Spleen (tissue), 11 donors: ENCODE measurements at regions not wholly inside any gene's neighbourhood (a gene's known extent, or its start where the extent isn't known, plus 50 kb on each side); places are given as distances from the start of the nearest gene placed in this dataset.

Experiments used
- DNase-seq: peaks from one replicate; pipeline ENCODE4 v3.0.0-alpha.2; 2020
- H3K27ac ChIP-seq, 8 donors: fragments of 200-600 bp; sonication (generic) in 7 of 8; 1 replicate in 4 of 8; 2 replicates in 4 of 8; pipeline versions ENCODE4 v1.5.0 to v1.8.0; 2016 to 2021; ENCODE audit warnings: inconsistent platforms in 4 of 8, mild to moderate bottlenecking in 4 of 8, moderate library complexity in 1 of 8
- H3K27me3 ChIP-seq, 7 donors: fragments of 200-600 bp; sonication (generic) in 6 of 7; replicated peaks in 1 of 7; 1 replicate in 4 of 7; 2 replicates in 3 of 7; pipeline versions ENCODE4 v1.5.0 to v1.8.0; 2016 to 2021; ENCODE audit warnings: inconsistent platforms in 3 of 7, mild to moderate bottlenecking in 1 of 7
- H3K36me3 ChIP-seq, 6 donors: fragments of 200-600 bp; sonication (generic) in 5 of 6; 1 replicate in 4 of 6; 2 replicates in 2 of 6; pipeline versions ENCODE4 v1.5.0 to v1.8.0; 2016 to 2021; ENCODE audit warnings: inconsistent platforms in 2 of 6
- H3K4me1 ChIP-seq, 6 donors: fragments of 200-600 bp; sonication (generic) in 5 of 6; 1 replicate in 3 of 6; 2 replicates in 3 of 6; pipeline versions ENCODE4 v1.5.0 to v1.8.0; 2016 to 2021; ENCODE audit warnings: inconsistent platforms in 3 of 6
- H3K4me3 ChIP-seq, 8 donors: fragments of 200-600 bp; sonication (generic) in 7 of 8; 1 replicate in 4 of 8; 2 replicates in 4 of 8; pipeline versions ENCODE4 v1.5.0 to v1.8.0; 2016 to 2021; ENCODE audit warnings: inconsistent platforms in 4 of 8, mild to moderate bottlenecking in 4 of 8, moderate library complexity in 2 of 8
- H3K9me3 ChIP-seq, 8 donors: fragments of 200-600 bp; sonication (generic) in 7 of 8; 1 replicate in 4 of 8; 2 replicates in 4 of 8; pipeline versions ENCODE4 v1.5.0 to v1.8.0; 2016 to 2021; ENCODE audit warnings: inconsistent platforms in 4 of 8
- CTCF ChIP-seq, 11 experiments: fragments of 200-600 bp in 7 of 11; fragments of 450-650 bp in 4 of 11; sonication (generic) in 4 of 11; IDR thresholded peaks in 8 of 11; conservative IDR thresholded peaks in 3 of 11; 1 replicate in 7 of 11; 2 replicates in 4 of 11; pipeline versions ENCODE4 v1.4.0 to v1.8.0; 2016 to 2021; ENCODE audit warnings: antibody characterized with exemption in 11 of 11, inconsistent platforms in 4 of 11, mild to moderate bottlenecking in 1 of 11
- POLR2A ChIP-seq, 3 donors: fragments of 450-650 bp; IDR thresholded peaks; one replicate each; pipeline ENCODE4 v1.5.1; 2017; ENCODE audit warnings: antibody characterized with exemption in 3 of 3, mild to moderate bottlenecking in 1 of 3
- POLR2AphosphoS5 ChIP-seq, 3 donors: sonication (generic); formaldehyde crosslinking; IDR thresholded peaks; one replicate each; pipeline ENCODE4 v1.5.1; 2017; ENCODE audit warnings: antibody characterized with exemption in 3 of 3
- WGBS, 5 donors: extraction: QIAGEN DNeasy Blood & Tissue Kit in 3 of 5; methylation state at CpG; one replicate each; pipeline versions ENCODE4 v1.1.5 to v1.1.7; 2013 to 2018; 5-methylcytosine and 5-hydroxymethylcytosine counted together
- intact Hi-C: fragments of 100-400 bp; cut with DNase I; formaldehyde crosslinking; loops from one replicate; pipeline ENCODE4 v1.15.0; 2023; ENCODE audit warnings: low total_unique reads
- donor health status: healthy with polysubstance abuse.
- donor health status: DM: no; HTN: no; CAD: no; lungs with moderate emphysema.
- donor health status: DM: no; HTN: no; CAD: no.
- donor health status: Bipolar disorder and iron deficiency.
- donor health status: healthy.
- donor health status: DM: no; HTN: no; CAD: no.
- donor health status: DM: yes; HTN: yes; CAD: no.

DNA sequence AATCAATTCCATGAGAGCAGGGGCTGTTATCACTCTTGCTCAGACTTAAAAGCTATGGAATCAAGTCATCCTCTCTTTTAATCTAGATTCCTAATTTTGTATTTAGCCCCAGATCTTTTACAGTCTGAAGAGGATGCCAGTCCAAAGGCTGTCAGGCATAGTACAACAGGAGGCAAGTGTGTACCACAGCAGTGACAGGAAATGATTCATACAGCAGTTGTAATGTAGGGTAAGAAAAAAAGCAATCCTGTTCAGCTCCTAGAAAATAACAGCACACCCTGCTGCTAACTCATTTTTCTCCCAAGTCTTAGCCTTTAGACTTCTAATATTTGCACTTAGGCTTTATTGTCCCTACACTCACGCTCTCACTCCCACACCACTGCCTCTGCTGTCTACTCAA, 127.8 kb upstream of the SYT4 start:
- TF ChIP-seq POLR2A (IDR thresholded peaks at IDR 0.05), result no peak
- TF ChIP-seq CTCF (IDR thresholded peaks at IDR 0.05 in 8 of 11, conservative IDR thresholded peaks at IDR 0.05 in 3 of 11), result no peak
- TF ChIP-seq POLR2AphosphoS5 (IDR thresholded peaks at IDR 0.05), result no peak
- Histone ChIP-seq H3K4me1 (no peaks in the 10 kb centered on the region), H3K36me3 (no peaks in the 10 kb centered on the region), H3K27me3 (no peaks in the 10 kb centered on the region), H3K4me3 (no peak overlapping the region), H3K9me3 (no peaks in the 10 kb centered on the region), H3K27ac (no peak overlapping the region)
- intact Hi-C loops, result no loop called here
- DNase-seq, result no peak
- WGBS, 5 donors, result 51 to 85% (median 70%) methylated on average over 1 of the region's 1 CpG

DNA sequence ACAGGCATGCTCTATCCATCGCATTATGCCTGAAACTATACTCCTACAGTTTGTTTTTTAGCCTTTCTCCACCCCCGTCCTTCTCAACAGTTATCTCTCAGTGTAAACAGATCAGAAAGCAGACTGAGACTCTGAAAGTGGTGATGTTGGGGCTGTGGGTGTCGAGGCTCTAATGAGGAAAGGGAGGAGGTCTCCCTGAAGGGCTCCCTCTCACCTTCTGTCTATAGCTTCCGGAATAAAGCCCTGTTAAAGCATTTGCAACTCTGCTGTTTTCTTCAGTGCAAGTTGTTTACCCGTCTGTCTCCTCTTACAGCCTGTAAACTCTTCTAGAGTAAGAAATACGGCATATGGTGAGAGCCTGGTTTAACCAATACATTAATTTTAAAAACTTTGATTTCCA, 136.7 kb upstream of the SYT4 start:
- Histone ChIP-seq H3K36me3 (no peaks in the 10 kb centered on the region), H3K4me1 (no peaks in the 10 kb centered on the region), H3K27me3 (no peaks in the 10 kb centered on the region), H3K4me3 (no peak overlapping the region), H3K9me3 (no peaks in the 10 kb centered on the region), H3K27ac (no peak overlapping the region)
- DNase-seq, result no peak
- WGBS, 5 donors, result 28 to 39% (median 34%) methylated on average over 6 of the region's 6 CpGs
- TF ChIP-seq POLR2AphosphoS5 (IDR thresholded peaks at IDR 0.05) (no peak), POLR2A (IDR thresholded peaks at IDR 0.05) (no peak), CTCF (IDR thresholded peaks at IDR 0.05 in 8 of 11, conservative IDR thresholded peaks at IDR 0.05 in 3 of 11) (no peak)
- intact Hi-C loops, result no loop called here

GRCh38 chr18:43420091-43420490, 142.8 kb upstream of the SYT4 start:
- Histone ChIP-seq H3K27me3 (no peaks in the 10 kb centered on the region), H3K9me3 (no peaks in the 10 kb centered on the region), H3K36me3 (no peaks in the 10 kb centered on the region), H3K4me1 (no peaks in the 10 kb centered on the region), H3K4me3 (no peak overlapping the region), H3K27ac (no peak overlapping the region)
- DNase-seq, result no peak
- intact Hi-C loops, result no loop called here
- TF ChIP-seq POLR2A (IDR thresholded peaks at IDR 0.05) (no peak), POLR2AphosphoS5 (IDR thresholded peaks at IDR 0.05) (no peak), CTCF (IDR thresholded peaks at IDR 0.05 in 8 of 11, conservative IDR thresholded peaks at IDR 0.05 in 3 of 11) (no peak)

GRCh38 chr18:43420950-43421349, 143.7 kb upstream of the SYT4 start:
- no peak for DNase-seq
- Histone ChIP-seq H3K27ac (no peak overlapping the region), H3K4me3 (no peak overlapping the region), H3K27me3 (no peaks in the 10 kb centered on the region), H3K9me3 (no peaks in the 10 kb centered on the region), H3K4me1 (no peaks in the 10 kb centered on the region), H3K36me3 (no peaks in the 10 kb centered on the region)
- no peak for TF ChIP-seq POLR2A (IDR thresholded peaks at IDR 0.05)
- TF ChIP-seq CTCF (IDR thresholded peaks at IDR 0.05 in 8 of 11, conservative IDR thresholded peaks at IDR 0.05 in 3 of 11), result no peak
- no peak for TF ChIP-seq POLR2AphosphoS5 (IDR thresholded peaks at IDR 0.05)
- WGBS, 5 donors, result 38 to 83% (median 73%) methylated on average over 2 of the region's 2 CpGs
- intact Hi-C loops, result no loop called here
